H4 (cell line): ENCODE measurements at regions not wholly inside any gene's neighbourhood (a gene's known extent, or its start where the extent isn't known, plus 50 kb on each side); places are given as distances from the start of the nearest gene placed in this dataset.
A peak's percentile ranks its signal among the peaks of the same experiment; 100 is the strongest.
"Not testable (repeated sequence)": the region's sequence is repeated elsewhere in the genome, so short reads cannot be mapped to it uniquely, and the experiment has no call there.

Experiments used
- DNase-seq: peaks from one replicate; pipeline ENCODE4 v3.0.0-alpha.2; 2015; ENCODE audit warnings: low spot score

GRCh38 chr6:140276133-140276532, 901.7 kb upstream of the CITED2 start:
- DNase-seq, result no peak

GRCh38 chr6:140275725-140276124, 901.3 kb upstream of the CITED2 start:
- no peak for DNase-seq

- no peak for DNase-seq
These were observed 900.1 kb upstream of the CITED2 start for GRCh38 chr6:140274548-140274947.

GRCh38 chr6:140271759-140272377, 897.4 kb upstream of the CITED2 start:
- no peak for DNase-seq

GRCh38 chr6:140269591-140270165, 895.2 kb upstream of the CITED2 start:
- no peak for DNase-seq

GRCh38 chr6:140264431-140264830, 890.0 kb upstream of the CITED2 start:
- DNase-seq, result no peak

GRCh38 chr6:140258302-140258701, 883.9 kb upstream of the CITED2 start:
- not testable (repeated sequence) for DNase-seq

- DNase-seq, result peak; percentile 74
These were observed 881.8 kb upstream of the CITED2 start for GRCh38 chr6:140256248-140256647.

- no peak for DNase-seq
These were observed 878.6 kb upstream of the CITED2 start for GRCh38 chr6:140253096-140253495.

- DNase-seq, result no peak
These were observed 877.7 kb upstream of the CITED2 start for GRCh38 chr6:140252099-140252498.

GRCh38 chr6:140245296-140246040, 871.0 kb upstream of the CITED2 start:
- DNase-seq, result no peak

- DNase-seq, result no peak
These were observed 862.8 kb upstream of the CITED2 start for GRCh38 chr6:140237251-140237650.

GRCh38 chr6:140236732-140237131, 862.3 kb upstream of the CITED2 start:
- DNase-seq, result no peak

GRCh38 chr6:140230282-140230681, 855.8 kb upstream of the CITED2 start:
- DNase-seq, result peak; percentile 4

GRCh38 chr6:140228491-140228890, 854.0 kb upstream of the CITED2 start:
- no peak for DNase-seq

- no peak for DNase-seq
These were observed 852.2 kb upstream of the CITED2 start for GRCh38 chr6:140226637-140227036.

- no peak for DNase-seq
These were observed 851.4 kb upstream of the CITED2 start for GRCh38 chr6:140225701-140226436.

- no peak for DNase-seq
These were observed 842.8 kb upstream of the CITED2 start for GRCh38 chr6:140217283-140217682.

GRCh38 chr6:140209775-140210174, 835.3 kb upstream of the CITED2 start:
- DNase-seq, result no peak

GRCh38 chr6:140208286-140208685, 833.8 kb upstream of the CITED2 start:
- DNase-seq, result no peak

GRCh38 chr6:140205795-140206593, 831.5 kb upstream of the CITED2 start:
- DNase-seq, result no peak

- no peak for DNase-seq
These were observed 829.7 kb upstream of the CITED2 start for GRCh38 chr6:140204154-140204553.
